Fibroblast of lung (primary cell): ENCODE measurements at regions not wholly inside any gene's neighbourhood (a gene's known extent, or its start where the extent isn't known, plus 50 kb on each side); places are given as distances from the start of the nearest gene placed in this dataset.
A peak's percentile ranks its signal among the peaks of the same experiment; 100 is the strongest.

Experiments used
- DNase-seq, 2 donors: peaks; one replicate each; pipeline versions ENCODE4 v3.0.0 to v3.0.0-alpha.2; 2010; ENCODE audit warnings: low read depth in 2 of 2
- H2AFZ ChIP-seq: 2 replicates; pipeline ENCODE4 v1.5.1; 2012; ENCODE audit warnings: low read length, control low read depth, inconsistent platforms
- H3K27ac ChIP-seq: 2 replicates; pipeline ENCODE4 v1.5.1; 2011; ENCODE audit warnings: low read length, control low read depth; ENCODE audit not compliant: insufficient read depth
- H3K27me3 ChIP-seq: 2 replicates; pipeline ENCODE4 v1.5.1; 2011; ENCODE audit warnings: mild to moderate bottlenecking, low read length; ENCODE audit not compliant: control insufficient read depth, insufficient read depth
- H3K36me3 ChIP-seq: 2 replicates; pipeline ENCODE4 v1.5.1; 2011; ENCODE audit warnings: low read length; ENCODE audit not compliant: control insufficient read depth, insufficient read depth
- H3K4me1 ChIP-seq: 2 replicates; pipeline ENCODE4 v1.5.1; 2011; ENCODE audit warnings: low read length; ENCODE audit not compliant: control insufficient read depth, insufficient read depth; ENCODE audit errors: extremely low read depth
- H3K4me2 ChIP-seq: 2 replicates; pipeline ENCODE4 v1.5.1; 2011; ENCODE audit warnings: low read length, control low read depth; ENCODE audit not compliant: insufficient read depth; ENCODE audit errors: extremely low read depth
- H3K4me3 ChIP-seq, 4 experiments: fragments of 200-600 bp in 1 of 4; sonication (generic) in 1 of 4; replicated peaks in 1 of 4; 2 replicates each; pipeline ENCODE4 v1.5.1; 2011 to 2016; ENCODE audit warnings: low read length in 4 of 4, low read depth in 3 of 4, mild to moderate bottlenecking in 3 of 4, control low read depth in 2 of 4, inconsistent platforms in 1 of 4, mixed read lengths in 1 of 4; ENCODE audit not compliant: insufficient read depth in 1 of 4; ENCODE audit errors: control extremely low read depth in 1 of 4
- H3K79me2 ChIP-seq: 2 replicates; pipeline ENCODE4 v1.5.1; 2012; ENCODE audit warnings: mild to moderate bottlenecking, low read length, inconsistent platforms; ENCODE audit not compliant: control insufficient read depth, insufficient read depth
- H3K9ac ChIP-seq: 2 replicates; pipeline ENCODE4 v1.5.1; 2011; ENCODE audit warnings: mild to moderate bottlenecking, low read length, control low read depth; ENCODE audit not compliant: insufficient read depth
- H3K9me3 ChIP-seq: 2 replicates; pipeline ENCODE4 v1.5.1; 2012; ENCODE audit warnings: low read depth, low read length; ENCODE audit not compliant: control insufficient read depth, insufficient read depth
- H4K20me1 ChIP-seq: 2 replicates; pipeline ENCODE4 v1.5.1; 2011; ENCODE audit warnings: low read length; ENCODE audit not compliant: control insufficient read depth, insufficient read depth; ENCODE audit errors: extremely low read depth
- CTCF ChIP-seq, 2 donors: IDR thresholded peaks in 1 of 2; conservative IDR thresholded peaks in 1 of 2; 1 replicate in 1 of 2; 2 replicates in 1 of 2; pipeline ENCODE4 v1.5.1; 2011 to 2012; ENCODE audit warnings: low read length in 2 of 2, control low read depth in 1 of 2, inconsistent platforms in 1 of 2, low read depth in 1 of 2, mild to moderate bottlenecking in 1 of 2
- EZH2 ChIP-seq: IDR thresholded peaks from 2 replicates; pipeline ENCODE4 v1.5.1; 2012; ENCODE audit warnings: low read length, control low read depth, mild to moderate bottlenecking; ENCODE audit errors: missing control alignments

GRCh38 chr12:94879542-94879941 lies 124.0 kb downstream of the NDUFA12 start:
- H3K4me1 ChIP-seq, result no peaks in the 10 kb centered on the region
- no peak overlapping the region for H3K27ac ChIP-seq
- no peak overlapping the region for H3K9ac ChIP-seq
- no peak overlapping the region for H2AFZ ChIP-seq
- no peaks in the 10 kb centered on the region for H4K20me1 ChIP-seq
- no peaks in the 10 kb centered on the region for H3K36me3 ChIP-seq
- H3K79me2 ChIP-seq, result no peaks in the 10 kb centered on the region
- H3K9me3 ChIP-seq, result no peaks in the 10 kb centered on the region
- H3K27me3 ChIP-seq, result peaks cover 14% of the 10 kb centered on the region
- TF ChIP-seq EZH2 (no peak), CTCF (conservative IDR thresholded peaks at IDR 0.05 in 1 of 2, IDR thresholded peaks at IDR 0.05 in 1 of 2; ENCODE audit: low read depth in 1 of 2, low read length in 2 of 2) (no peak)
- H3K4me2 ChIP-seq, result no peak overlapping the region
- DNase-seq, result peak in 1 of 2 donors; percentile 14
- no peak overlapping the region for H3K4me3 ChIP-seq

GRCh38 chr12:94875525-94875924 lies 128.0 kb downstream of the NDUFA12 start:
- H4K20me1 ChIP-seq, result no peaks in the 10 kb centered on the region
- no peak overlapping the region for H3K4me2 ChIP-seq
- no peaks in the 10 kb centered on the region for H3K79me2 ChIP-seq
- H3K27ac ChIP-seq, result no peak overlapping the region
- H3K9ac ChIP-seq, result no peak overlapping the region
- peak in 1 of 2 donors; percentile 28 for DNase-seq
- H3K4me1 ChIP-seq, result no peaks in the 10 kb centered on the region
- H2AFZ ChIP-seq, result no peak overlapping the region
- TF ChIP-seq CTCF (conservative IDR thresholded peaks at IDR 0.05 in 1 of 2, IDR thresholded peaks at IDR 0.05 in 1 of 2; ENCODE audit: low read depth in 1 of 2, low read length in 2 of 2) (peak in 1 of 2 donors; percentile 22), EZH2 (no peak)
- no peaks in the 10 kb centered on the region for H3K9me3 ChIP-seq
- H3K36me3 ChIP-seq, result no peaks in the 10 kb centered on the region
- no peak overlapping the region for H3K4me3 ChIP-seq
- peaks cover 51% of the 10 kb centered on the region for H3K27me3 ChIP-seq

GRCh38 chr12:94874518-94875302 lies 128.8 kb downstream of the NDUFA12 start:
- Histone ChIP-seq H3K36me3 (no peaks in the 10 kb centered on the region), H3K27me3 (peaks cover 51% of the 10 kb centered on the region), H4K20me1 (no peaks in the 10 kb centered on the region), H3K4me2 (no peak overlapping the region), H3K27ac (no peak overlapping the region), H3K9me3 (no peaks in the 10 kb centered on the region), H3K4me3 (no peak overlapping the region), H3K9ac (no peak overlapping the region), H2AFZ (no peak overlapping the region), H3K79me2 (no peaks in the 10 kb centered on the region), H3K4me1 (no peaks in the 10 kb centered on the region)
- no peak for TF ChIP-seq CTCF (conservative IDR thresholded peaks at IDR 0.05 in 1 of 2, IDR thresholded peaks at IDR 0.05 in 1 of 2; ENCODE audit: low read depth in 1 of 2, low read length in 2 of 2)
- peak; percentile 52 for TF ChIP-seq EZH2
- DNase-seq, result no peak
